NB4 (cell line): ENCODE measurements at regions not wholly inside any gene's neighbourhood (a gene's known extent, or its start where the extent isn't known, plus 50 kb on each side); places are given as distances from the start of the nearest gene placed in this dataset.

Experiments
- DNase-seq: peaks from one replicate; pipeline ENCODE4 v3.0.0; 2010; ENCODE audit warnings: low read depth
- H3K4me3 ChIP-seq: one replicate; pipeline ENCODE4 v1.5.1; 2011; ENCODE audit warnings: mild to moderate bottlenecking, low read depth, low read length, moderate library complexity
- CTCF ChIP-seq: IDR thresholded peaks from one replicate; pipeline ENCODE4 v1.5.1; 2012; ENCODE audit warnings: low read depth, low read length
- MAX ChIP-seq: IDR thresholded peaks from 2 replicates; pipeline ENCODE4 v1.6.1; 2011; ENCODE audit warnings: low read depth, low read length
- MYC ChIP-seq: IDR thresholded peaks from 2 replicates; pipeline ENCODE4 v1.6.1; 2011; ENCODE audit warnings: low read depth, low read length
- POLR2A ChIP-seq: IDR thresholded peaks from 2 replicates; pipeline ENCODE4 v1.6.1; 2011; ENCODE audit warnings: mild to moderate bottlenecking; ENCODE audit not compliant: insufficient read length; ENCODE audit errors: extremely low read depth

GRCh38 chr10:21014141-21014540, 117.0 kb upstream of the NEBL start:
- TF ChIP-seq POLR2A (no peak), CTCF (no peak), MAX (no peak), MYC (no peak)
- no peak for DNase-seq
- no peak overlapping the region for H3K4me3 ChIP-seq

- DNase-seq: no peak
- TF ChIP-seq CTCF: no peak
- no peak for TF ChIP-seq MAX
- TF ChIP-seq POLR2A: no peak
- TF ChIP-seq MYC: no peak
- H3K4me3 ChIP-seq: no peak overlapping the region
Measured at GRCh38 chr10:21011433-21012018, 114.4 kb upstream of the NEBL start.

GRCh38 chr10:21010615-21011014, 113.5 kb upstream of the NEBL start:
- no peak for DNase-seq
- no peak overlapping the region for H3K4me3 ChIP-seq
- TF ChIP-seq MAX (no peak), POLR2A (no peak)

- TF ChIP-seq CTCF: no peak
- TF ChIP-seq POLR2A: no peak
- no peak for TF ChIP-seq MAX
- no peak for TF ChIP-seq MYC
- DNase-seq: no peak
Measured at GRCh38 chr10:21003240-21003822, 106.2 kb upstream of the NEBL start.

GRCh38 chr10:21002091-21002878, 105.2 kb upstream of the NEBL start:
- H3K4me3 ChIP-seq: no peak overlapping the region
- DNase-seq: no peak
- TF ChIP-seq MYC (no peak), MAX (no peak), POLR2A (no peak), CTCF (no peak)

More at GRCh38 chr10:21003240-21003822, 106.2 kb upstream of the NEBL start:
- H3K4me3 ChIP-seq: no peak overlapping the region

- no peak overlapping the region for H3K4me3 ChIP-seq
- TF ChIP-seq MAX: no peak
- no peak for TF ChIP-seq POLR2A
- TF ChIP-seq CTCF: no peak
- no peak for TF ChIP-seq MYC
- DNase-seq: no peak
Measured at GRCh38 chr10:20999699-21000098, 102.6 kb upstream of the NEBL start.
